ENCODE measurements at regions not wholly inside any gene's neighbourhood (a gene's known extent, or its start where the extent isn't known, plus 50 kb on each side); places are given as distances from the start of the nearest gene placed in this dataset.

DNA sequence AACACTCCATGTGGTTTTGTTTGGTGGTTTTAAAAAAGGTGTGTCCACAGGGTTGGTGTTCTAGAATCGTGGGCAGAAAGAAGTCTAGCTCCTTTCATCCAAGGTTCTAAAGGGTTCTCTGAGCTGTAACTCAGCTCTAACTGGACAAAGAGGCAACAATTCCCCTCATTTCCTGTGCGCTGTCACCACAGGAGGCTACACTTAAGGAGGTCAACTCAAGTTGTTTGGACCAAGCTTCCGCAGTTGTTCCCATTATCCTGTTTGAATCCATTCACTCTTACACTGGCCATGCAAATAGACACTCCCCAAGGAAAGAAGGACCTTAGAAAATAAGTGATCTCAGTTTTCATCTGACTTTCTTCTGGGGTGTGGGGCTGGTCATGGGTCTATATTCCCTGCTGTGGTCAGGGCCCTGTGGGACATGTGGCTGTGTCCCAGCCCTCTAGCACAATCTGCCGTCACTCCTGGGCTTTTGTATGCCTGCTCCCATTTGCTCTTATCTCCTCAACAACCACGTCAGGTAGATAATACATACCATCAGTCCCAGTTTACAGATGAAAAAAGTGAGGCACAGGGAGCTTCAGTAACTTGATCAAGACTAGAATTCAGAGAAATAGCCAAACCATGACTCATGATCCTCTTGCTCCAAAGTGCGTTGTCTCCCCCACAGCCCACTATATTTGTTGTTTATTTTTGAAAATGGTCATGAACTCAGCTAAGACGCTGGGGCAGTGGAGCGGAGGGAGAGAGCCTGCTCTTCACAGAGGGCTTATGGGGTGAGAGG lies 103.6 kb downstream of the RHOU start (continued):
- TF ChIP-seq, protein P1, sequence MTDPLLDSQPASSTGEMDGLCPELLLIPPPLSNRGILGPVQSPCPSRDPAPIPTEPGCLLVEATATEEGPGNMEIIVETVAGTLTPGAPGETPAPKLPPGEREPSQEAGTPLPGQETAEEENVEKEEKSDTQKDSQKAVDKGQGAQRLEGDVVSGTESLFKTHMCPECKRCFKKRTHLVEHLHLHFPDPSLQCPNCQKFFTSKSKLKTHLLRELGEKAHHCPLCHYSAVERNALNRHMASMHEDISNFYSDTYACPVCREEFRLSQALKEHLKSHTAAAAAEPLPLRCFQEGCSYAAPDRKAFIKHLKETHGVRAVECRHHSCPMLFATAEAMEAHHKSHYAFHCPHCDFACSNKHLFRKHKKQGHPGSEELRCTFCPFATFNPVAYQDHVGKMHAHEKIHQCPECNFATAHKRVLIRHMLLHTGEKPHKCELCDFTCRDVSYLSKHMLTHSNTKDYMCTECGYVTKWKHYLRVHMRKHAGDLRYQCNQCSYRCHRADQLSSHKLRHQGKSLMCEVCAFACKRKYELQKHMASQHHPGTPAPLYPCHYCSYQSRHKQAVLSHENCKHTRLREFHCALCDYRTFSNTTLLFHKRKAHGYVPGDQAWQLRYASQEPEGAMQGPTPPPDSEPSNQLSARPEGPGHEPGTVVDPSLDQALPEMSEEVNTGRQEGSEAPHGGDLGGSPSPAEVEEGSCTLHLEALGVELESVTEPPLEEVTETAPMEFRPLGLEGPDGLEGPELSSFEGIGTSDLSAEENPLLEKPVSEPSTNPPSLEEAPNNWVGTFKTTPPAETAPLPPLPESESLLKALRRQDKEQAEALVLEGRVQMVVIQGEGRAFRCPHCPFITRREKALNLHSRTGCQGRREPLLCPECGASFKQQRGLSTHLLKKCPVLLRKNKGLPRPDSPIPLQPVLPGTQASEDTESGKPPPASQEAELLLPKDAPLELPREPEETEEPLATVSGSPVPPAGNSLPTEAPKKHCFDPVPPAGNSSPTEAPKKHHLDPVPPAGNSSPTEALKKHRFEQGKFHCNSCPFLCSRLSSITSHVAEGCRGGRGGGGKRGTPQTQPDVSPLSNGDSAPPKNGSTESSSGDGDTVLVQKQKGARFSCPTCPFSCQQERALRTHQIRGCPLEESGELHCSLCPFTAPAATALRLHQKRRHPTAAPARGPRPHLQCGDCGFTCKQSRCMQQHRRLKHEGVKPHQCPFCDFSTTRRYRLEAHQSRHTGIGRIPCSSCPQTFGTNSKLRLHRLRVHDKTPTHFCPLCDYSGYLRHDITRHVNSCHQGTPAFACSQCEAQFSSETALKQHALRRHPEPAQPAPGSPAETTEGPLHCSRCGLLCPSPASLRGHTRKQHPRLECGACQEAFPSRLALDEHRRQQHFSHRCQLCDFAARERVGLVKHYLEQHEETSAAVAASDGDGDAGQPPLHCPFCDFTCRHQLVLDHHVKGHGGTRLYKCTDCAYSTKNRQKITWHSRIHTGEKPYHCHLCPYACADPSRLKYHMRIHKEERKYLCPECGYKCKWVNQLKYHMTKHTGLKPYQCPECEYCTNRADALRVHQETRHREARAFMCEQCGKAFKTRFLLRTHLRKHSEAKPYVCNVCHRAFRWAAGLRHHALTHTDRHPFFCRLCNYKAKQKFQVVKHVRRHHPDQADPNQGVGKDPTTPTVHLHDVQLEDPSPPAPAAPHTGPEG (CRISPR knock-in tag; IDR thresholded peaks at IDR 0.05) = no peak
- TF ChIP-seq, protein P2, sequence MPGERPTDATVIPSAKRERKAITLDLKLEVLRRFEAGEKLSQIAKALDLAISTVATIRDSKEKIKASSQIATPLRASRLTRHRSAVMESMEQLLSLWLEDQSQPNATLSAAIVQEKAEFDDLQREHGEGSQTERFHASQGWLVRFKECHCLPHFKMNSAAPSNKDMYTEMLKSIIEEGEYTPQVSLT (CRISPR knock-in tag; IDR thresholded peaks at IDR 0.05; ENCODE audit: borderline replicate concordance, low read depth) = no peak
- TF ChIP-seq KMT2A (CRISPR knock-in tag; IDR thresholded peaks at IDR 0.05) (no peak), ZNF12 (CRISPR knock-in tag; IDR thresholded peaks at IDR 0.05) (peak; percentile 2; the same call in 1 of the 2 replicates), JUN (CRISPR knock-in tag; IDR thresholded peaks at IDR 0.05) (peak; percentile 75; the same call in 1 of the 2 replicates), ATF1 (CRISPR knock-in tag; IDR thresholded peaks at IDR 0.05) (0 out of 2 replicates have a peak, but pooled peaks have one; percentile 32), SRF (IDR thresholded peaks at IDR 0.05; ENCODE audit: low read depth, low read length) (no peak), TBX2 (CRISPR knock-in tag; IDR thresholded peaks at IDR 0.05; ENCODE audit: borderline replicate concordance) (0 out of 2 replicates have a peak, but pooled peaks have one; percentile 10), ZEB1 (IDR thresholded peaks at IDR 0.05; ENCODE audit: insufficient replicate concordance, low read depth) (no peak), ZNF562 (CRISPR knock-in tag; IDR thresholded peaks at IDR 0.05; ENCODE audit: borderline replicate concordance) (no peak), SMC3 (IDR thresholded peaks at IDR 0.05; ENCODE audit: low read length) (0 out of 2 replicates have a peak, but pooled peaks have one; percentile 10), MAFF (IDR thresholded peaks at IDR 0.05; ENCODE audit: low read depth, low read length) (no peak), MED1 (CRISPR knock-in tag; IDR thresholded peaks at IDR 0.05) (peak; percentile 24; the same call in 1 of the 2 replicates), NCOA1 (CRISPR knock-in tag; IDR thresholded peaks at IDR 0.05) (peak; percentile 8; the same call in 1 of the 2 replicates), TARDBP (CRISPR knock-in tag; IDR thresholded peaks at IDR 0.05) (no peak), NFYB (CRISPR knock-in tag; IDR thresholded peaks at IDR 0.05) (no peak), RXRB (CRISPR knock-in tag; IDR thresholded peaks at IDR 0.05; ENCODE audit: borderline replicate concordance) (peak; percentile 77), RARA (CRISPR knock-in tag; IDR thresholded peaks at IDR 0.05) (peak; percentile 85), ZMYM2 (CRISPR knock-in tag; IDR thresholded peaks at IDR 0.05) (peak; percentile 87; the same call in 1 of the 2 replicates), ZNF350 (CRISPR knock-in tag; IDR thresholded peaks at IDR 0.05; ENCODE audit: borderline replicate concordance, low read depth) (no peak), SALL1 (CRISPR knock-in tag; IDR thresholded peaks at IDR 0.05) (peak; percentile 40; the same call in 1 of the 2 replicates), ZNF670 (CRISPR knock-in tag; IDR thresholded peaks at IDR 0.05; ENCODE audit: borderline replicate concordance) (no peak), HMG20B (CRISPR knock-in tag; conservative IDR thresholded peaks at IDR 0.05) (0 out of 2 replicates have a peak, but pooled peaks have one; percentile 0), ZSCAN20 (CRISPR knock-in tag; IDR thresholded peaks at IDR 0.05; ENCODE audit: borderline replicate concordance) (no peak), SMARCE1 (IDR thresholded peaks at IDR 0.05; ENCODE audit: borderline replicate concordance) (0 out of 2 replicates have a peak, but pooled peaks have one; percentile 29), ZFP41 (CRISPR knock-in tag; IDR thresholded peaks at IDR 0.05; ENCODE audit: borderline replicate concordance) (no peak), RAD21 (CRISPR knock-in tag; IDR thresholded peaks at IDR 0.05) (no peak)

All from HepG2 (cell line).